HepG2 (cell line): ENCODE measurements at regions not wholly inside any gene's neighbourhood (a gene's known extent, or its start where the extent isn't known, plus 50 kb on each side); places are given as distances from the start of the nearest gene placed in this dataset.

ENCODE experiments used
- ATAC-seq: fragments of 200-7000 bp; cut with Tn5 transposase; 3 replicates; pipeline ENCODE4 v1.9.1; 2020; ENCODE audit warnings: mild to moderate bottlenecking, moderate library complexity
- BruUV-seq: library from RNA; stranded (reverse); fragments of 400-500 nt; replicated peaks from 2 replicates; lab custom pipeline; 2021; lab: Mats Ljungman, UMichigan
- CTCF ChIA-PET: fragments of 300-600 bp; formaldehyde crosslinking; extraction: SDS; loops from one replicate; lab custom pipeline; 2021; ENCODE audit warnings: low total read pairs, inconsistent platforms, low intra/inter-chr PET ratio; lab: Yijun Ruan, JAX
- POLR2A ChIA-PET: fragments of 350-600 bp; sonication (Branson Sonifier 250); formaldehyde crosslinking; loops from one replicate; lab custom pipeline; 2020; ENCODE audit warnings: antibody characterized with exemption, inconsistent platforms; lab: Yijun Ruan, JAX
- DNase-seq: peaks from one replicate; pipeline ENCODE4 v3.0.0-alpha.2; 2015; ENCODE audit warnings: low spot score
- FAIRE-seq: peaks from 3 replicates; lab custom pipeline; 2011; peaks lifted over from hg19 to GRCh38; lab: Jason Lieb, UNC
- H2AFZ ChIP-seq: one replicate; pipeline ENCODE4 v1.6.1; 2011; ENCODE audit warnings: low read length, inconsistent platforms
- H3K27ac ChIP-seq: fragments of 300-600 bp; 3 replicates; pipeline ENCODE4 v1.8.0; 2011; ENCODE audit warnings: mixed run types, mild to moderate bottlenecking, mixed read lengths, low read length, inconsistent platforms; ENCODE audit not compliant: insufficient read depth; ENCODE audit errors: extremely low read length
- H3K27me3 ChIP-seq, 2 experiments: fragments of 200-600 bp in 1 of 2; 2 replicates in 1 of 2; 3 replicates in 1 of 2; pipeline versions ENCODE4 v1.6.0 to v1.8.0; 2011; ENCODE audit warnings: low read length in 2 of 2, mild to moderate bottlenecking in 2 of 2, moderate library complexity in 2 of 2, inconsistent platforms in 1 of 2; ENCODE audit not compliant: insufficient read depth in 2 of 2, control insufficient read depth in 1 of 2
- H3K36me3 ChIP-seq, 2 experiments: fragments of 200-600 bp in 1 of 2; replicated peaks in 1 of 2; 2 replicates in 1 of 2; 3 replicates in 1 of 2; pipeline versions ENCODE4 v1.5.1 to v1.8.0; 2011; ENCODE audit warnings: low read length in 2 of 2, inconsistent platforms in 1 of 2; ENCODE audit not compliant: insufficient read depth in 2 of 2, control insufficient read depth in 1 of 2
- H3K4me1 ChIP-seq: 2 replicates; pipeline ENCODE4 v1.5.1; 2012; ENCODE audit warnings: low read length, inconsistent platforms; ENCODE audit not compliant: insufficient read depth
- H3K4me2 ChIP-seq: 2 replicates; pipeline ENCODE4 v1.6.0; 2011; ENCODE audit warnings: low read depth, low read length, inconsistent platforms
- H3K4me3 ChIP-seq, 3 experiments: fragments of 200-600 bp in 1 of 3; sonication (generic), shearing (Covaris generic) in 1 of 3; replicated peaks in 1 of 3; 2 replicates each; pipeline ENCODE4 v1.5.1; 2011 to 2016; ENCODE audit warnings: low read length in 3 of 3, inconsistent platforms in 2 of 3, low read depth in 2 of 3, mild to moderate bottlenecking in 2 of 3, control low read depth in 1 of 3, mixed read lengths in 1 of 3; ENCODE audit not compliant: insufficient read depth in 1 of 3
- H3K79me2 ChIP-seq: one replicate; pipeline ENCODE4 v1.6.1; 2011; ENCODE audit warnings: low read length, inconsistent platforms; ENCODE audit not compliant: insufficient read depth
- H3K9ac ChIP-seq: 2 replicates; pipeline ENCODE4 v1.6.0; 2011; ENCODE audit warnings: mild to moderate bottlenecking, low read depth, low read length, inconsistent platforms; ENCODE audit not compliant: insufficient read depth
- H3K9me3 ChIP-seq: 2 replicates; pipeline ENCODE4 v1.5.1; 2012; ENCODE audit warnings: mild to moderate bottlenecking, low read length
- H4K20me1 ChIP-seq: 2 replicates; pipeline ENCODE4 v1.6.0; 2011; ENCODE audit warnings: inconsistent platforms, mild to moderate bottlenecking, low read length, moderate library complexity; ENCODE audit not compliant: insufficient read depth
- ATM ChIP-seq: fragments of 450-650 bp; IDR thresholded peaks from 2 replicates; pipeline ENCODE4 v1.7.1; 2017; ENCODE audit warnings: mild to moderate bottlenecking, borderline replicate concordance
- CBX5 ChIP-seq: sonication (generic); formaldehyde crosslinking; IDR thresholded peaks from 2 replicates; pipeline ENCODE4 v1.4.0; 2020; ENCODE audit warnings: missing genetic modification reagents, borderline replicate concordance
- GFI1 ChIP-seq: sonication (generic); formaldehyde crosslinking; IDR thresholded peaks from 2 replicates; pipeline ENCODE4 v1.5.0; 2020; ENCODE audit warnings: missing genetic modification reagents, mild to moderate bottlenecking, borderline replicate concordance
- HES4 ChIP-seq: sonication (generic); formaldehyde crosslinking; IDR thresholded peaks from 2 replicates; pipeline ENCODE4 v1.9.0; 2021; ENCODE audit warnings: mild to moderate bottlenecking, missing genetic modification reagents, borderline replicate concordance
- MAFF ChIP-seq: IDR thresholded peaks from 2 replicates; pipeline ENCODE4 v1.6.1; 2011; ENCODE audit warnings: low read depth, low read length, improper control_type of control experiment
- MAFG ChIP-seq: sonication (generic); formaldehyde crosslinking; IDR thresholded peaks from 2 replicates; pipeline ENCODE4 v1.5.1; 2020; ENCODE audit warnings: mild to moderate bottlenecking, missing genetic modification reagents
- MAFK ChIP-seq, 2 experiments: IDR thresholded peaks in 1 of 2; conservative IDR thresholded peaks in 1 of 2; 2 replicates each; pipeline ENCODE4 v1.6.1; 2011; ENCODE audit warnings: improper control_type of control experiment in 2 of 2, low read length in 2 of 2
- MEIS1 ChIP-seq: sonication (generic); formaldehyde crosslinking; IDR thresholded peaks from 2 replicates; pipeline ENCODE4 v1.9.0; 2021; ENCODE audit warnings: mild to moderate bottlenecking, missing genetic modification reagents, moderate library complexity, borderline replicate concordance
- MIER2 ChIP-seq: IDR thresholded peaks from 2 replicates; pipeline ENCODE4 v1.6.1; 2016; ENCODE audit warnings: missing biosample characterization, missing genetic modification reagents
- NFIC ChIP-seq: IDR thresholded peaks from 2 replicates; pipeline ENCODE4 v1.6.1; 2012; ENCODE audit warnings: mild to moderate bottlenecking, low read length, inconsistent platforms
- PAF1 ChIP-seq: IDR thresholded peaks from 2 replicates; pipeline ENCODE4 v1.6.1; 2016; ENCODE audit warnings: missing genetic modification reagents, missing compliant biosample characterization
- PAWR ChIP-seq: sonication (generic); formaldehyde crosslinking; IDR thresholded peaks from 2 replicates; pipeline ENCODE4 v1.4.0; 2020; ENCODE audit warnings: missing genetic modification reagents, mild to moderate bottlenecking, borderline replicate concordance
- REST ChIP-seq, 2 experiments: IDR thresholded peaks; 2 replicates each; pipeline ENCODE4 v1.6.1; 2011 to 2012; ENCODE audit warnings: low read length in 2 of 2, borderline replicate concordance in 1 of 2, low read depth in 1 of 2, mild to moderate bottlenecking in 1 of 2, moderate library complexity in 1 of 2
- RFX5 ChIP-seq: IDR thresholded peaks from 2 replicates; pipeline ENCODE4 v1.6.1; 2011; ENCODE audit warnings: low read depth, low read length, improper control_type of control experiment
- SATB2 ChIP-seq: sonication (generic); formaldehyde crosslinking; IDR thresholded peaks from 2 replicates; pipeline ENCODE4 v1.5.0; 2020; ENCODE audit warnings: missing genetic modification reagents
- ZNF225 ChIP-seq: sonication (generic); formaldehyde crosslinking; IDR thresholded peaks from 2 replicates; pipeline ENCODE4 v1.4.0; 2020; ENCODE audit warnings: mild to moderate bottlenecking, missing genetic modification reagents
- ZNF230 ChIP-seq: sonication (generic); formaldehyde crosslinking; IDR thresholded peaks from 2 replicates; pipeline ENCODE4 v1.4.0; 2020; ENCODE audit warnings: mild to moderate bottlenecking, missing genetic modification reagents
- ZNF670 ChIP-seq: sonication (generic); formaldehyde crosslinking; IDR thresholded peaks from 2 replicates; pipeline ENCODE4 v1.8.0; 2022; ENCODE audit warnings: mild to moderate bottlenecking, missing genetic modification reagents, borderline replicate concordance
- WGBS: methylation state at CpG from one replicate; pipeline ENCODE4 v1.1.6; 2017; ENCODE audit warnings: low lambda C conversion rate; 5-methylcytosine and 5-hydroxymethylcytosine counted together
- in situ Hi-C: cut with HindIII; loops from 2 replicates; pipeline ENCODE4 v1.10.0; 2017; ENCODE audit warnings: low pct_unique_long_range_greater_than_20kb; ENCODE audit not compliant: extremely low pct_ligation_motif_present
- intact Hi-C: fragments of 100-400 bp; cut with micrococcal nuclease; formaldehyde crosslinking; loops from one replicate; pipeline ENCODE4 v1.10.0; 2022; ENCODE audit not compliant: unreplicated experiment
- TF ChIP-seq, protein P1 (sequence below): sonication (generic); formaldehyde crosslinking; IDR thresholded peaks from 2 replicates; pipeline ENCODE4 v1.4.0; 2020; ENCODE audit warnings: mild to moderate bottlenecking, low read depth, missing genetic modification reagents
- TF ChIP-seq, protein P2 (sequence below): sonication (generic); formaldehyde crosslinking; IDR thresholded peaks from 2 replicates; pipeline ENCODE4 v1.4.0; 2020; ENCODE audit warnings: missing genetic modification reagents

DNA sequence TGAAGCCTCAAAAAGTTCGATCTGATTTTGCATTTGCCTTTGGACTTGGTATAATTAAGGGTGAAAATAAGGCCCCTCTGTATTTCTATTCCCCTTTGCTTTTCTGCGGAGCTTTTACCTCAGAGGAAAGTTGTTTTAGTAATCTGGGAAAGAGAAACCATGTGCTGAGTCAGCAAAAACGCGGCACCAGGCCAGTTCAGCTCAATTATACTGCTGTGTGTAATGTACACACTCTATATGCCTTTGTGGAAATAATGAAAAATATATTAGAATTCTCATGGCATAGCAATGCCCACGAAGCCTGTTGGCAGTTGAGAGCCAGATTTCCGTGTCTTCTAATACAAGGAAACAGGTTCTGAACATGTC is 161.9 kb upstream of the SIX2 start:
- H3K27me3 ChIP-seq: peaks cover 0 to 7% of the 10 kb centered on the region in 2 experiments; a peak in 1 of 5 replicates
- TF ChIP-seq MEIS1 (CRISPR knock-in tag): no peak
- peak; percentile 100 for TF ChIP-seq MAFK (conservative IDR thresholded peaks at IDR 0.05 in 1 of 2, IDR thresholded peaks at IDR 0.05 in 1 of 2; ENCODE audit: low read length in 2 of 2)
- no peak for TF ChIP-seq CBX5 (CRISPR knock-in tag)
- TF ChIP-seq GFI1 (CRISPR knock-in tag): no peak
- no peak for TF ChIP-seq PAF1
- no peak for TF ChIP-seq ZNF670 (CRISPR knock-in tag)
- no peak for TF ChIP-seq MIER2
- peak; percentile 38; the same call in 1 of the 2 replicates for TF ChIP-seq RFX5
- TF ChIP-seq ZNF230 (CRISPR knock-in tag): no peak
- TF ChIP-seq MAFG (CRISPR knock-in tag): peak; percentile 82
- TF ChIP-seq, protein P1, sequence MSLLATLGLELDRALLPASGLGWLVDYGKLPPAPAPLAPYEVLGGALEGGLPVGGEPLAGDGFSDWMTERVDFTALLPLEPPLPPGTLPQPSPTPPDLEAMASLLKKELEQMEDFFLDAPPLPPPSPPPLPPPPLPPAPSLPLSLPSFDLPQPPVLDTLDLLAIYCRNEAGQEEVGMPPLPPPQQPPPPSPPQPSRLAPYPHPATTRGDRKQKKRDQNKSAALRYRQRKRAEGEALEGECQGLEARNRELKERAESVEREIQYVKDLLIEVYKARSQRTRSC (CRISPR knock-in tag): no peak
- peak; percentile 100 for TF ChIP-seq MAFF
- TF ChIP-seq ATM: no peak
- no peak for TF ChIP-seq PAWR (CRISPR knock-in tag)
- TF ChIP-seq HES4: no peak
- TF ChIP-seq NFIC: no peak
- TF ChIP-seq, protein P2, sequence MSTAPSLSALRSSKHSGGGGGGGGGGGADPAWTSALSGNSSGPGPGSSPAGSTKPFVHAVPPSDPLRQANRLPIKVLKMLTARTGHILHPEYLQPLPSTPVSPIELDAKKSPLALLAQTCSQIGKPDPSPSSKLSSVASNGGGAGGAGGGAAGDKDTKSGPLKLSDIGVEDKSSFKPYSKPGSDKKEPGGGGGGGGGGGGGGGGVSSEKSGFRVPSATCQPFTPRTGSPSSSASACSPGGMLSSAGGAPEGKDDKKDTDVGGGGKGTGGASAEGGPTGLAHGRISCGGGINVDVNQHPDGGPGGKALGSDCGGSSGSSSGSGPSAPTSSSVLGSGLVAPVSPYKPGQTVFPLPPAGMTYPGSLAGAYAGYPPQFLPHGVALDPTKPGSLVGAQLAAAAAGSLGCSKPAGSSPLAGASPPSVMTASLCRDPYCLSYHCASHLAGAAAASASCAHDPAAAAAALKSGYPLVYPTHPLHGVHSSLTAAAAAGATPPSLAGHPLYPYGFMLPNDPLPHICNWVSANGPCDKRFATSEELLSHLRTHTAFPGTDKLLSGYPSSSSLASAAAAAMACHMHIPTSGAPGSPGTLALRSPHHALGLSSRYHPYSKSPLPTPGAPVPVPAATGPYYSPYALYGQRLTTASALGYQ: no peak
- no peak for TF ChIP-seq SATB2 (CRISPR knock-in tag)
- no peak for TF ChIP-seq REST (IDR thresholded peaks at IDR 0.05; ENCODE audit: borderline replicate concordance in 1 of 2, low read depth in 1 of 2, low read length in 2 of 2)
- no peak for TF ChIP-seq ZNF225 (CRISPR knock-in tag)
- H3K4me3 ChIP-seq: no peak overlapping the region
- no peaks in the 10 kb centered on the region for H4K20me1 ChIP-seq
- no peak overlapping the region for H2AFZ ChIP-seq
- H3K9ac ChIP-seq: no peak overlapping the region
- ATAC-seq (no peak), FAIRE-seq (no peak), DNase-seq (no peak)
- ChIA-PET POLR2A (no interaction called here), CTCF (no interaction called here)
- no TSS peak for BruUV-seq
- no peaks in the 10 kb centered on the region for H3K9me3 ChIP-seq
- in situ Hi-C loops (no loop called here), intact Hi-C loops (no loop called here)
- 18% methylated on average over 6 of the region's 6 CpGs for whole genome bisulfite sequencing
- no peak overlapping the region for H3K27ac ChIP-seq
- H3K36me3 ChIP-seq: no peaks in the 10 kb centered on the region
- H3K79me2 ChIP-seq: no peaks in the 10 kb centered on the region
- H3K4me2 ChIP-seq: no peak overlapping the region
- H3K4me1 ChIP-seq: no peaks in the 10 kb centered on the region
